ENCODE measurements at regions not wholly inside any gene's neighbourhood (a gene's known extent, or its start where the extent isn't known, plus 50 kb on each side); places are given as distances from the start of the nearest gene placed in this dataset.
"Not testable (repeated sequence)": the region's sequence is repeated elsewhere in the genome, so short reads cannot be mapped to it uniquely, and the experiment has no call there.

DNA sequence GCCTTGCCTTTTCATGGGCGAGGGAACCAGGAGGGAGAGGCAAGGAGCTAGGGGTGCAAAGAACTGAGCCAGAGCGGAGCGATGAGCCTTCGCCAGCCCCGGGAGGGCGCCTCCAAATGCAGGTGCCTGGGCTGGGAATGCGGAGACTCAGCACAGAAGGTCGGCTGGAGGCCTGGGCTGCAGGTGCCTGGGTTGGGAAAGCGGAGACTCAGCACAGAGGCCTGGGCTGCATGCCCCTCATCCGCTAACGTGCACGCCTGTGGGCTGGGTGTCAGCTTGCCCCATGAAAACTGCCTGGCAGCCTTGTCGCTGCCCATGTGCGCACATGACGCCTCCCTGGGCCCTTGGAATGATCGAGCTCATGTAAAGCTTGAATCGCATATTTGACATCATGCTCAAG is 51.8 kb downstream of the POM121L12 start:
- no peak for DNase-seq

DNA sequence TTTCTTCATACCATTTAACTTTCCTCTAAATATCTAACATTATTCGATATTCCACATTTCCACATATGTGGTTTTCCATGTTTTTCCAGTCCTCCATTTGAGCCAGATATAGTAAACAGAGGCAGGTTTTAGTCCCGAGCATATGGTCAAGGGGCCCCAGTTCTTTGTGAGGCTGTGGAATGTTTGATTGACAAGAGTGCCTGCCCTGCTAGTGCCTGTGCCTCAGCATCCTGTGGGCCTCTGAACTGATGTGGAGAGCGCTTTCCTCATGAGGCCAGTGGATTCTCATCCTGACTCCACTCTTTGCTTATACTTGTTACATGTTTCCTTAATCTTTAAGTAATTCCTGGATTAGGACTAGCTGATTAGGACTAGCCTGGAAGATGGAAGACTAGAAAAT is 58.8 kb downstream of the POM121L12 start:
- no peak for DNase-seq

DNA sequence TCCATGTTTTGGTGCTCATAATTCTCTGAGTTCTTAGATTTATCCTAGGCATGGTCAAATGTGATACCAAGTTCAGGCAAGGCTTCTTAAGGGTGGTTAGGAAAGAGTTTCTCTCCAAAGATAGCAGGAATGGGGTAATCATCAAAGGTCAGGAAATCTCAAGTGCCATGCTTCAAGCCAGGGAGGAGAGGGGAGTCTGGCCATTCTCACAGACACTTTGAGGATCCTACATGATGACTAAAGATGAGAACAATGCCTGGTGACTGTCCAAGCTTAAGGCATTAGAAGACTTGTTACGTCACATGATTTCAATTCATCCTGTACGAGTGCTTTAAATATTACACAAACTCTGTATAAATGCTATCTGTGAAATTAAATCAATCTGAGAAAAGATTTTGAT is 59.4 kb downstream of the POM121L12 start:
- DNase-seq: no peak

DNA sequence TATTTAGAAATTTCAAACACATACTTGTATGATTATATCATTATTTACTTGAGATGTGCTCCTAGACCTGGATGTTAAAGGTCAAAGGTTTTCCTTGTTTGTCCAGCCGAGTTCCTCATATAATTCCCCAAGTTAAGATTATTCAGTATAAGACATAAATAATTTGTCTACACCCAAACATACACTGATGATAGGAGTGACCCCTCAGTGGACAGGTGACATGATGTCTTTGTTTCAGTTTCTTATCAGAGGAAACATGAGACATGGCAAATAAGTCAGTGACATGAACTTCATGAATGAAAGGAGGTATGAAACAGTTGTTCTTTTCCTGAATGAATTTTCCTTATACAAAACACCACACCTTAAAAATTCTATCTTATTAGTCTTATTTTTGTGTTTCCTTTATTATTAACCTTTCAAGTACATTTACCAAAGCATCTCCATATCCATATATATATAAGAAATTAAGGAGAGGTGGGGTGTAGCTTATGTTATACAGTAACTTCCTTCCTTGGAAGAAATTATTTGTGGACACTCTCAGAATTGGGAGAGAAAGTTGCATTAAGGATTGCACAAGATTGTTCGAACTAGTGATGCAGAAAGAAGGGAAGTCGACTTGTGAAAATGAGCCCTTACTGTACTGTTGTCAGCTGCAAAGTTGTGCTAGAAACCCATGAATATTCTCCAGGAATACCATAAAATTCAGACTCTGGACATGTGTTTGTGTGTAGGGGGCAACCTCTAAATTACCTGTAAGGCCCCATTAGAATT is 60.5 kb downstream of the POM121L12 start:
- DNase-seq: no peak

DNA sequence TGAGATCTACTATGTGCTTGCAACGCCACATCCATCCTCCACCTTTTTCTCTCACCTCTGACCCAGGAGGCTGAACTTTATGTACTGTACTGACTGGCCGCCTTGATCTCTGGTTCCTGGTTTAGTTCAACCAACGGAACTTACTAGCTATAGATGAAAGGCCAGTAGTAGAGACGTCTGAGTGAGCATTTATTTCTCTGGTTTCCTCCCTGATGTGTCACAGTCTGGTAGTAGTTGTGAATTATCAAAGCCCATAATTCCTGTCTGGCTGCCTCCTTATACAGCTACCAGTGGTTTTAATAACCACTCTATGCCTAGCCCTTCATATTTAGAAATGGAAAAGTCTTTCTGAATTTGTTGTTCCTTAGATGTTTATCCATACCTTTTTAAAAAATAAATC is 64.7 kb downstream of the POM121L12 start:
- no peak for DNase-seq

DNA sequence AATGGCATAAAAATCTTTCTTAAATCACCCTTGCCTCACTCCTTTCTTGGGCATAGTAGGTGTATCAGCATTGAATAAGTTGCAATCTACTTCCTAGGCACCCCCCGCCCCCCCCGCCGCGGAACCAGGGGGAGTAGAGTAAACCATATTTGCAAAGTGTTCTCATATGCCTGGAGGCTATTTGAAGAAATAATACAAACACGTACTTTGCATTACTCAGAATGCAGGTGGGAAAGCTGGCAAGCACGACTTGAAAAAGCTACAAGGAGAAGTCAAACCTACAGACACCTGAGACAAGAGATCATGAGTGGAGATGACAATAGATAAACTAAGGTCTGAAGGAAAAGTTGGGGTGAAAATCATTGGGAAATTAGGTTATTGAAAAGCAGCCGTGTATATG is 65.6 kb downstream of the POM121L12 start:
- DNase-seq: no peak

DNA sequence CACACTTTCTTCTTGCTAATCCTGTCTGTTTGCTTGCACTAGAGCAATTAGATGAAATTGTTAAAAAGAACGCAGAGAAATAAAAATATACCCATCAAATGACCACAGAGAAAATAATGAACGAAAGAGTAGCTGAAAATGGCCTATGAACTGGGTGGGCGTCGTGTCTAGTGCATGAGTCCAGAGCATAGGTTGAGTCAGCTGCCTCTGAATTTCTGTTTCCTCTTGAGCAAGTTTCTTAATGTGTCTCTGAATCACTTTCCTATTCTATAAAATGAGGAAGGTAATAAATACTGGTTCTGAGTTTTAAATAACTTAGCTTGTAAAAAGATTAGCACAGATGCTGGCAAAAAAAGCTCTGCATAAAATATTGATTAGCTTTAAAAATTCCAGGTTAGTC is 75.0 kb downstream of the POM121L12 start:
- no peak for DNase-seq

DNA sequence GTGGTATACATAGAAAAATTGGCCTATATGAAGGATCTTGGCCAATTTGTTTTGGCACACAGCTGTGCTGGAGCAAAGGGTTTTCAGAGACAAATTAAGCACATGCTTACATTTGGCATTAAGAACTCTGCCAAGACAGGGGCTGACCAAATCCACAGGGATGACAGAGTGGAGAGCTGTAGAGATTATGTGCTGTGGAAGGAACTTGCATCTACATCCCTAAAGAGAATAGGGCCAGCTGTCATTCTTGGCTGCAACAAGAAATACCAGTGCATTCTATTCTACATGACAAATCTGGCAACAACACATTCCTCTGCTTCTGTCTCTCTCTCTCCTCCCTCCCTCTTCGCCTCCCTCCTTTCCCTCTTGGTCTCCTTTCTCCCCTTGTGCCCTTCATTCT is 75.6 kb downstream of the POM121L12 start:
- DNase-seq: peak; percentile 38

DNA sequence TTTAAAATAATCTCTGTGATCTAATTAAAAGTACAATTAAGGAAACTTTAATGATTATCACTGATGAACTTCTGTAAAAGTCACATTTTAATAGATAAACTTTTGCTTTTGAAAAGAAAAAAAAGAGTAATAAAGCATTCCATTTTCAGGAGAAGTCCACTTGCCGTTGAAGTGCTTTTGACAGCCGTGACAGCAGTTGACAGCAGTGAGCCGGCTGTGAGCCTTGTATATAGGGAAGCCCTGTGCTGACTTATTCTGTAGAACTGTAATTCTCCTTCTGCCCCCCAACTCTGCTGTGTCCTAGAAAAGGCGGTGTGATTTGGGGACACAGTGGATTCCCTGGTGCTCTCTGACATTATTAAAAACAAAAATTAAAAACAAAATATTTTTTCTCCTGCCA is 78.0 kb downstream of the POM121L12 start:
- no peak for DNase-seq

DNA sequence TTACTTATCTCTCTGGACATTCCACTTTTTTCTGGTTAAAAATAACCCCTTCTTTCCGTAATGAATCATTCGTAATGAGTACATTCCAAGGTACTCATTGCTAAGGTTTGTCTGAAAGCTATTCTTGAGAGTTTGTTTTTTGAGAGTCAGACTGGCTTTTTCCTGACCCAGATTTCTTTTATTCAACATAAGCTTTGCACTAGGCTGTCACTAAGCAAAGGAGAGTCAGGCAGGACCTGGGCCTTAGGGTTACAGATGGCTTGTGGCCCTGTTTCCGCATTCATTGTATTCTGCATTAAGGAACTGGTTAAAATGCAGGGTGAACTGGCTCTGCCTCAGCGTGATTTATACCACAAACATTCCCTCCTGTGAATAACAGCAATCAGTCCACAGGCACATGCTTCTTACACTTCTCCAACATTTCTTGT is 84.1 kb downstream of the POM121L12 start:
- no peak for DNase-seq

DNA sequence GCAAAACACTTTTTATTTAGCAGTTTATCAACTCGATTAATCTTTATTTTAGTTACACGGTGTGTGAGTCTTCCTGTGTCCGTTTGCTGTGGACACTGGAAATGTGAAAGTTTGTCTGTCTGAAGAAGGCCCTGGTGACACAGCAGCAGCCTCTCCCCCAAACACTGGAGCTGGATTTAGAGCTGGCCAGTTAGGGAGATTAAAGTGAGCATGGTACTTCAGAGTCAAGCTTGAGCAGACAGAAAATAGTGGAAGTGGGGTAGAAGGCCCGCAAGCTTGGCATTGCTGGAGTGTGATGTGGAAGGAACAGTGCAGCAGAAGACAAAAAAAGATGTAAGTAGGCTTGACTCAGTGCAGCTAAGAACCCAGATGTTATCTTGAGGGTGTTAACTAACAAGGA is 85.9 kb downstream of the POM121L12 start:
- no peak for DNase-seq

DNA sequence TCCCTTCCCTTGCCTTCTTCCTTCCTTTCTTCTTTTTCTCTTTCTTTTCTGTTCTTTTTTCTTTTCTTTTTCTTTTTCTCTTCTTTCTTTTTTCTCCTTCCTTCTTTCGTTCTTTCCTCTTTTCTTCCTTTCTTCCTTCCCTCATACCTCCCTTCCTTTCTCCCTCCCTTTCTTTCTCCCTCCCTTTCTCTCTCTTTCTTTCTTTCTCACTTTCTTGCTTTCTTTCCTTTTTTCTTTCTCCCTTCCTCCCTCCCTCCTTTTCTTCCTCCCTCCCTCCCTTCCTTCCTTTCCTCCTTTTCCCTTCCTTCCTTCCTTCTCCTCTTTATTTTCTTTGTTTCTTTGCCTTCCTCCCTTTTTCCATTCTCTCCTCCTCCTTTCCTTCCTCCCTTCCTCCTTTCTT is 96.3 kb downstream of the POM121L12 start:
- DNase-seq: no peak

DNA sequence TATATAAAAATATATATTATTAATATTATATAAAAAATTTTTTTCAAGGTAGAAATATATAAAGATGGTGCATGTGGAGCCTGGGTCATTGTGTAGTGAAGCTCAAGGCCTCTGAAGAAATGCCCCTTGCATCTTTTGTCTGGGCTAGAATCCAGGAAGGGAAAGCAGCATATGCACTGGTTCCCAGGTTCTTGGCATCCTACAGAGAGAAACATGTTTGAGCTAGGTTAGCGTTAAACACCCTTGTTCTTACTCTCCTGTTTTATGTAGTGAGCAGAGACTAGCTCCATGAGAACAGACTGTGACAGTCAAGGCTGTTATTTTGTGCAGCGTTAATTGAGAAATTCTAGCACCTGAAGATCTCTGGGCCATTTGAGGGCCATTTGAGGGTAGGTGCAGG is 116.1 kb downstream of the POM121L12 start:
- DNase-seq: no peak

DNA sequence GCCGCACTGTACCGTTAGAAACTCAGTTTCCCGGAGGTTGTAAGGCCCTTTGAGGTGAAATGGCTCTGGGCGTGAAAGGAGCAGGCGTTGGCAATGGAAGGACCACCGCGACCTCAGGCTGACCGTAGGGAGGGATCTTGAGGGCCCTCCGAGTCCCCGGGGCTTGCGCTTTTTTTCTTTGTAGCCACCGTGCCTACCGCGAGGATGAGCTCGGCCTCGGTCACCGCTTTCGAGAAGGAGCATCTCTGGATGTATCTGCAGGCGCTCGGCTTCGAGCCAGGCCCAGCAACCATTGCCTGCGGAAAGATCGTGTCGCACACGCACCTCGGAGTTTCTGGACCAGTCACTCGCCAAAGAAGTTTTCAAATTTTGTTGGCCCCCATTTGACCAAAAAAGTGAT is 151.8 kb downstream of the POM121L12 start:
- not testable (repeated sequence) for DNase-seq

DNA sequence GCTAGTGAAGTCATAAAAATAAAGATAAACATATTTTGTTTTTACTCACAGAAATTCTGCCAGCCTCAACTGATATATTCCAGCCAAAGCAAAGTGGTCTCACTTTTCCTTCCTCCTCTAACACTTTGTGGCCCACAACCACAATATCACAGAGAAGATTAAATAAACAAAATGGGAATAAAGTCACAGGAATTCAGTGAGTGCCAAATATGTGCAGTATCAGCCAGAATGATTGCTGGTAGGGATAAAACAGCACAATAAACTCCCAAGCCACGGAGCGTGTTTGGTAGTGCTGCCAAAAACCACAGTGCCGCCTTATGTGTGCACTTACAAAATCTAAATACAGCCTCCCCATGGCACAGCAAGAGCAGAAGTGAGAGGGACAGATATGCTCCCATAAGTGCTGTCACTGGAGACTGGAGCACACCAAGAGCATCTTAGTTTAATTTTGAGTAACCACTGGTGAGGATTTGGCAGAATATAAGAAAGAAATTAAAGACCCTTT is 155.8 kb downstream of the POM121L12 start:
- DNase-seq: no peak

DNA sequence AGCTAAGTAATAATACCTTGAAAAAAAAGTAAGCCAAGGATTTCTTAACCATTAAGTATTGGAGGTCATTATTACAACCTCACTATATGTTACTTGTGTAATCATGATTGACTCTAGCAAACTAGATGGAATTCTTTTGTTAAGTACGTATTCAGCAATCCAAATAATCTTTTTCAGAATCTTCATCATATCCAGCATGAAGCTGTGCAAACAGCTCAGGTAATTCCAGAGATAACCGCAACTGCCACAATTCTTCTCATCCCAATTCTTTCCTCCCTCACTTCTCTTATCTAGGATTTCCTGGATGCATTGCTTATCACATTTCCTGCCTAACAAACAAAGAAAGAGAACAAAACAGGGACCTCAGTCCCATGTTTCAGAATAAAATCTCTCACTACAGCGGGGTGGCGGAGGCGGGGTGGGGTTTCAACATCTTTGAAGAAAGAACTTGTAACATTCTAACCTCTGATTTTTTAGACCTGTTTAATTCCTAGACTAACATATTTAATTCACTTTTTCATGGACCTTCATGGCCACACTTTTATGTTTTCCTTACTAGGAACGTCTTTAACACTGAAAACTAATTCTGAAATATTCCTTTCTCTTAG is 156.5 kb downstream of the POM121L12 start:
- no peak for DNase-seq

DNA sequence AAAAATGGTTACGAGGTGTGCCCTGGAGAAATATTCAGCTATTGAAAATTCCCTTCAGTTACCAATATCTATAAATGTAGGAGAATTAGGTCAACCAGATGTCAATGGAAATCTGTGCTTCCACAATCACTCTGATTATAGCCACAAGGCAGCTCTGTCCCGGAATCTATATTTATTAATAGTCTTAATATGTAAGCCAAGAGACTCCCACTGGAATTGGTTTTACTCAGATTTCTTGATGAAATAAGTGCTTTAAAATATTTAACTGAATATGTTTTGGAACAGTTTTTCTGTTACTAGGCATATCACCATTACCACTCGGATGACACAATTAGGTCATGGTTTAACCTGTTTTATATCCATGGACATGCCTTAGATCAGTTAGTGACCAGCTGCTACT is 169.6 kb downstream of the POM121L12 start:
- DNase-seq: peak; percentile 43

DNA sequence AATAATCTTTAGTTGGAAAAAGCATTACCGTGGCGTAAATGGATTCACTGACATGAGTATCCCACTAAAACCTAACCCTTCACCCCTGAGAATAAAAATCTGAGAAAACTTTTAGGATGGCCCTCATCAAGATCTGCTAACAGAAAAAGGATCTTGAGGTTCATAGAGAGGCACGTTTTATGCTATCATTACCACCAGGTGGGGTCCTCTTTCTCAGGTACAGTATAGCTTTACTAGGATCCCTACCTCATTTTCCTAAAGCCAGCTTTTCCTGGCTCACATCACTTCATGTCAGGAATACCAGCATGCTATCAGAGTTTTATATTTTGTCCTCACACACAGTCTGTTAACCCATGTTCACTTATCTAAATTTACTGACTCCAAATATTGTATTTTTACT is 173.7 kb downstream of the POM121L12 start:
- no peak for DNase-seq

DNA sequence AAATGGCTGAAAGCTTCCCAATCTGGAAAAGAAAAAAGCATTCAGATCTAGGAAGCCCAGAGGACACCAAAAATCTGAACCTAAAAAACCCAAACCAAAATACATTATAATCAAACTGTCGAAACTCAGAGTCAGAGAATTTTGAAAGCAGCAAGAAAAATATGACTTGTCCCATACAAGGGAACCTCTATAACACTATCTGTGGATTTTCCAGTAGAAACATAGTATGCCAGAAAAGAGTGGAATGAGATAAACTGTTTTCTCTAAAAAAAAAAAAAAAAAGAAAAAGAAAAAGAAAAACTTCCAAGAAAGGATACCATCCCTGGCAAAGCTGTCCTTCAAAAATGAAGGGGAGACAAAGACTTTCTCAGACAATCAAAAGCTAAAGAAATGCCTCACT is 179.0 kb downstream of the POM121L12 start:
- DNase-seq: no peak

DNA sequence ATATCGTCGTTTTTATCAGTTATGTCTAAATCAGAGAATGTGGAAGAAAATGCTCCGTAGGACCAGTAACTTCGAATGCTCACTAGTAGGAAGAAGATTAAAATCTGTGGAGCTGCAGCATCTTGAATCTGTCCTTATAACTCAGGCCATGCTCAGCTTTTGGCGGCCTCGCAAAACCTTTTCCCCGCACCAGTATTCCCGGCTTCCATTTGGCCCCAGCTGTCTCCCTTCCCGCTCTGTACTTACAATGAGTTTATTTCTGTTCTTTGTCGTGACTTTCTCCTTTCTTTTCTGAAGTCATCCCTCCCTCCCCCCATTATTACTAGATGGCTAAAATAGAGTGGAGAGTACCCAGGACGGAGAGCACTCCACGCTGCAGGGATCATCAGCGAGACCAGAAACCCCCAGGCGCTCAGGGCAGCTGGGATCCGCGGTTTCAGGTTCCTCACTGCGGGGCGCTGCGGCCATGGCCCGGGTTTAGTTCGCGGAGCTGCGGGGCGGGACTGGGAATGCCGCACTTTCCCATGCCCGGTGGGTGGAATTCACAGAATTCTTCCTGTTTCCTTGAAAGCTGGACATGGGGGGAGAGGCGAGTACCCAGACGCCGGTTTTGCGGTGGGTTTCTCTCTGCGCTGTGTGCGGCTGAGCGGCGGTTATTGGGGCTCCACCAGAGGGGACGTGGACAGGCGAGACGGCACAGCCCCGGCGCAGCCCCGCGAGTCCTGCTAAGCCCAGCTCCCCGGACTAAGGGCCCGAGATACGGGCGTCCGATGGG is 183.5 kb downstream of the POM121L12 start:
- peak; percentile 21 for DNase-seq

DNA sequence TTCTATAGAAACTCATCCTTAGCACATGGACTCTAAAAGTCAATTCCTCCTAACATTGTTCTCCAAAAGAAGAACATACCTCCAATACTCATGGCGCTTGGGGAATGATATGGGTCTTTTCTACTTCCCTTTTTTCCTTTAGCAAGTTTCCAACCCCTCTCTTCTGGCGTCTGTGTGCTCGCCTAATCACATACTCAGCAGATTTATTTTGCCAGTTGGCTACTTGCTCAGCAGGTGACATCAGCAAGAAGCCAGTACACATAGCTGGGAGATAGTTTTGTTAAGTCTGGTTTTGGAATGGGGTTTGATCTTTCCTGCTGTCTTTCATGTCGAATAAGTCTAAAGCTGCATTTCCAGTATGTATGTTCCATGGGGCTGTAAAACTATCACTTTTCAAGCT is 193.8 kb downstream of the POM121L12 start:
- no peak for DNase-seq

DNA sequence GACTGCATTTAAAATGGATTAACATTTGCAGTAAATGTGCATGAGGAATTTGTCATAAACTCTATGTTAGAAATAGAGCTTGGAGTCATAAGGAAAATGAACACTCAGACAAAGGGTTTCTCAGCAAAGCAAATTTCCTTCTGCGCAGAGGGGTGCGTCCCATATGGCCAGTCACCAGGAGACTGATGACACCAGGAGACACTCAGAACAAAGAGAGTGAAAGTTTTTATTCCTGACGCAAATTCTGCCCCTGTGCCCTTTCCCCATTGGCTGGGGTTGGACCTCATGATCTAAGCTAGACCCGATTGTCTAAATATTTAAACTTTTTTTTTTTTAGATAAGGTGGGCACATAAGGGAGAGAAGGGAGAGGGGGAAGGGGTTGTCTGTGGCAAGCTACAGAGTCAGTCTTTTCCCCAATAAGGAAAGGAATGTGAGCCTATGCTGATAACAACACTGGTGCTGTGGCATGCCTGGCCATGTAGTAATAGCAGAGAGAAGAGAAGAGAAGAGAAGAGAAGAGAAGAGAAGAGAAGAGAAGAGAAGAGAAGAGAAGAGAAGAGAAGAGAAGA is 202.0 kb downstream of the POM121L12 start:
- no peak for DNase-seq

Measured in muscle of arm (tissue), 1 donor.